Natural killer cell (primary cell): ENCODE measurements at regions not wholly inside any gene's neighbourhood (a gene's known extent, or its start where the extent isn't known, plus 50 kb on each side); places are given as distances from the start of the nearest gene placed in this dataset.

ENCODE experiments used
- ATAC-seq, 3 donors: fragments of 150-1000 bp in 2 of 3; fragments of 200-7000 bp in 1 of 3; cut with Tn5 transposase; 1 replicate in 1 of 3; 2 replicates in 2 of 3; pipeline ENCODE4 v1.10.0; 2021; ENCODE audit warnings: mild to moderate bottlenecking in 2 of 3, moderate library complexity in 2 of 3
- DNase-seq, 2 donors: peaks; one replicate each; pipeline versions ENCODE4 v3.0.0 to v3.0.0-alpha.2; 2013 to 2021; ENCODE audit warnings: mixed read lengths in 1 of 2
- H3K27ac ChIP-seq: one replicate; pipeline ENCODE4 v1.5.1; 2013; ENCODE audit warnings: mild to moderate bottlenecking, low read length
- H3K27me3 ChIP-seq: one replicate; pipeline ENCODE4 v1.6.1; 2013; ENCODE audit warnings: low read length; ENCODE audit not compliant: control insufficient read depth, insufficient read depth
- H3K36me3 ChIP-seq: one replicate; pipeline ENCODE4 v1.6.1; 2013; ENCODE audit warnings: low read length; ENCODE audit not compliant: control insufficient read depth, insufficient read depth
- H3K4me1 ChIP-seq: one replicate; pipeline ENCODE4 v1.6.1; 2013; ENCODE audit warnings: low read length; ENCODE audit not compliant: control insufficient read depth, insufficient read depth
- H3K4me3 ChIP-seq: one replicate; pipeline ENCODE4 v1.5.1; 2013; ENCODE audit warnings: low read length
- H3K9me3 ChIP-seq: one replicate; pipeline ENCODE4 v1.6.1; 2013; ENCODE audit warnings: low read length; ENCODE audit not compliant: control insufficient read depth, insufficient read depth
- H3K27ac Mint-ChIP-seq, 2 donors: one replicate each; pipeline ENCODE4 v1.8.0; 2022; ENCODE audit warnings: mild to moderate bottlenecking in 2 of 2, mixed read lengths in 2 of 2, moderate library complexity in 1 of 2
- H3K27me3 Mint-ChIP-seq, 2 donors: one replicate each; pipeline ENCODE4 v1.8.0; 2022; ENCODE audit warnings: low read depth in 2 of 2, mixed read lengths in 2 of 2
- H3K36me3 Mint-ChIP-seq: one replicate; pipeline ENCODE4 v1.8.0; 2022; ENCODE audit warnings: mixed read lengths
- H3K4me1 Mint-ChIP-seq, 2 donors: one replicate each; pipeline ENCODE4 v1.8.0; 2022; ENCODE audit warnings: mixed read lengths in 2 of 2
- H3K4me3 Mint-ChIP-seq: one replicate; pipeline ENCODE4 v1.8.0; 2022; ENCODE audit warnings: mild to moderate bottlenecking, moderate library complexity, mixed read lengths
- H3K9me3 Mint-ChIP-seq, 2 donors: one replicate each; pipeline ENCODE4 v1.8.0; 2022; ENCODE audit warnings: mixed read lengths in 2 of 2
- WGBS: methylation state at CpG from one replicate; pipeline ENCODE4 v1.1.7; 2013; ENCODE audit warnings: missing lambda C conversion rate; ENCODE audit not compliant: insufficient coverage; 5-methylcytosine and 5-hydroxymethylcytosine counted together
- intact Hi-C: fragments of 100-400 bp; cut with micrococcal nuclease; formaldehyde crosslinking; loops from one replicate; pipeline ENCODE4 v1.14.2; 2022
- TF ChIP-seq, protein P1 (sequence below): fragments of 200-600 bp; IDR thresholded peaks from one replicate; pipeline ENCODE4 v1.8.0; 2022; ENCODE audit warnings: antibody characterized with exemption

GRCh38 chr17:47066841-47067682, 88.0 kb upstream of the RPRML start:
- intact Hi-C loops, result loop anchor here (5.0 kb wide), 1 partner anchor 255 kb away; the partner anchor contains the start of gene EFCAB13
- Mint-ChIP-seq H3K9me3 (no peaks in the 10 kb centered on the region), H3K27me3 (no peaks in the 10 kb centered on the region), H3K36me3 (no peaks in the 10 kb centered on the region), H3K4me3 (peak overlapping the region; percentile 93), H3K4me1 (peaks cover 27 to 34% of the 10 kb centered on the region in 2 donors), H3K27ac (peak overlapping the region; percentile 91 to 99)
- DNase-seq (peak; percentile 67 to 92), ATAC-seq (peak; percentile 99 to 100 (median 100))
- H3K4me3 ChIP-seq, result peak overlapping the region; percentile 63
- peak overlapping the region; percentile 78 for H3K27ac ChIP-seq
- peaks cover 9% of the 10 kb centered on the region for H3K4me1 ChIP-seq
- no peaks in the 10 kb centered on the region for H3K27me3 ChIP-seq
- no peaks in the 10 kb centered on the region for H3K9me3 ChIP-seq
- WGBS, result 4% methylated on average over 18 of the region's 18 CpGs
- TF ChIP-seq, protein P1, sequence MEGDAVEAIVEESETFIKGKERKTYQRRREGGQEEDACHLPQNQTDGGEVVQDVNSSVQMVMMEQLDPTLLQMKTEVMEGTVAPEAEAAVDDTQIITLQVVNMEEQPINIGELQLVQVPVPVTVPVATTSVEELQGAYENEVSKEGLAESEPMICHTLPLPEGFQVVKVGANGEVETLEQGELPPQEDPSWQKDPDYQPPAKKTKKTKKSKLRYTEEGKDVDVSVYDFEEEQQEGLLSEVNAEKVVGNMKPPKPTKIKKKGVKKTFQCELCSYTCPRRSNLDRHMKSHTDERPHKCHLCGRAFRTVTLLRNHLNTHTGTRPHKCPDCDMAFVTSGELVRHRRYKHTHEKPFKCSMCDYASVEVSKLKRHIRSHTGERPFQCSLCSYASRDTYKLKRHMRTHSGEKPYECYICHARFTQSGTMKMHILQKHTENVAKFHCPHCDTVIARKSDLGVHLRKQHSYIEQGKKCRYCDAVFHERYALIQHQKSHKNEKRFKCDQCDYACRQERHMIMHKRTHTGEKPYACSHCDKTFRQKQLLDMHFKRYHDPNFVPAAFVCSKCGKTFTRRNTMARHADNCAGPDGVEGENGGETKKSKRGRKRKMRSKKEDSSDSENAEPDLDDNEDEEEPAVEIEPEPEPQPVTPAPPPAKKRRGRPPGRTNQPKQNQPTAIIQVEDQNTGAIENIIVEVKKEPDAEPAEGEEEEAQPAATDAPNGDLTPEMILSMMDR, result no peak
- H3K36me3 ChIP-seq, result no peaks in the 10 kb centered on the region

DNA sequence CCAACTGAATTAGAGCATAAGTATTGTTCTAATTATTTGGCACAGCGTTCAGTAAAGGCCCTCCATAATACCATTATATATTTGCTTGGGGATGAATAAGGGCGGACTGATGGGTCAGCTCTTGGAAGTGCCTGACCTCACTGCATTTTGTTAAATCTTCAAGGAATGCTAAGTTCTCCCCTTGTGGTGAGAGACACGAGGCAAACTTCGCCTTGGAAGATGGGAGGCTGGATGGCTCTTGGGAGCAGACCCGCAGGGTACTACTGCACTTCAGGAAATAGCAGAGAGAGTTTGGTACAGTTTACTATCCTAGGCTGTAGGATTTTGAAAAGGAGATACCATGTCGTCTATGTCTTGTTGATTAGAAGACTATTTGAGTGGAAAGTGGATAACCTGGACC, 87.0 kb upstream of the RPRML start:
- Histone ChIP-seq H3K27ac (no peak overlapping the region), H3K4me3 (no peak overlapping the region), H3K27me3 (no peaks in the 10 kb centered on the region), H3K36me3 (no peaks in the 10 kb centered on the region), H3K4me1 (peaks cover 1% of the 10 kb centered on the region), H3K9me3 (no peaks in the 10 kb centered on the region)
- DNase-seq, result no peak
- intact Hi-C loops, result loop anchor here (5.0 kb wide), 1 partner anchor 256 kb away; the partner anchor contains the start of gene EFCAB13
- ATAC-seq, result no peak
- TF ChIP-seq, protein P1, result no peak
- H3K36me3 Mint-ChIP-seq, result no peaks in the 10 kb centered on the region
- peaks cover 24 to 30% of the 10 kb centered on the region in 2 donors for H3K4me1 Mint-ChIP-seq
- no peaks in the 10 kb centered on the region for H3K27me3 Mint-ChIP-seq
- peak overlapping the region; percentile 93 for H3K4me3 Mint-ChIP-seq
- WGBS, result 93% methylated on average over 4 of the region's 6 CpGs
- H3K9me3 Mint-ChIP-seq, result no peaks in the 10 kb centered on the region
- peak overlapping the region; percentile 91 to 99 for H3K27ac Mint-ChIP-seq

DNA sequence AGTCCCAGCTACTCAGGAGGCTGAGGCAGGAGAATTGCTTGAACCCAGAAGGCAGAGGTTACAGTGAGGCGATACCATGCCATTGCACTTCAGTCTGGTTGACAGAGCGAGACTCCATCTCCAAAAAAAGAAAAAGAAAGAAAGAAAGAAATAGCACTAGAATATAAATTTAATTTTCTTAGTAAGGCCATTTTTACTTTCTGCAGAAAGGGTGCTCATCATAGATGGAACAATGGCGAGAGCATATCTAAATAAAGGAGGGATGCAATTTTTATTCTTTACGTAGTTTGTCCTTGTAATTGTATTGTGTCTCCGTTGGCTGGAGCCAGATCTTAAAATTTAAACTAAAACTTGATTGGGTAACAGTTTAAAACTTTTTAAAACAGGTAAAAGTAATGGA, 85.6 kb upstream of the RPRML start:
- Mint-ChIP-seq H3K27ac (peak overlapping the region; percentile 33 to 51), H3K27me3 (no peaks in the 10 kb centered on the region), H3K36me3 (no peaks in the 10 kb centered on the region), H3K4me1 (peaks cover 15 to 24% of the 10 kb centered on the region in 2 donors), H3K9me3 (no peaks in the 10 kb centered on the region), H3K4me3 (peak overlapping the region; percentile 42)
- intact Hi-C loops, result loop anchor here (5.0 kb wide), 1 partner anchor 258 kb away; the partner anchor contains the start of gene EFCAB13
- DNase-seq, result no peak
- Histone ChIP-seq H3K4me3 (no peak overlapping the region), H3K36me3 (no peaks in the 10 kb centered on the region), H3K27me3 (no peaks in the 10 kb centered on the region), H3K27ac (no peak overlapping the region), H3K4me1 (no peaks in the 10 kb centered on the region), H3K9me3 (no peaks in the 10 kb centered on the region)
- ATAC-seq, result no peak
- WGBS, result 100% methylated on average over 4 of the region's 5 CpGs
- TF ChIP-seq, protein P1, result no peak
